HG02610 (cell line): ENCODE measurements at regions not wholly inside any gene's neighbourhood (a gene's known extent, or its start where the extent isn't known, plus 50 kb on each side); places are given as distances from the start of the nearest gene placed in this dataset.

Experiments
- ATAC-seq: cut with Tn5 transposase; IDR thresholded peaks from one replicate; pipeline ENCODE4 v1.9.1; 2021; ENCODE audit warnings: mild to moderate bottlenecking, moderate library complexity; ENCODE audit not compliant: unreplicated experiment

GRCh38 chr5:89260254-89260653 lies 377.3 kb upstream of the MEF2C start:
- no peak for ATAC-seq

GRCh38 chr5:89255845-89256463 lies 373.0 kb upstream of the MEF2C start:
- no peak for ATAC-seq

- ATAC-seq = no peak
These were observed 370.8 kb upstream of the MEF2C start for GRCh38 chr5:89253666-89254352.

- ATAC-seq = no peak
These were observed 363.9 kb upstream of the MEF2C start for GRCh38 chr5:89246864-89247263.

GRCh38 chr5:89246252-89246651 lies 363.3 kb upstream of the MEF2C start:
- ATAC-seq = no peak

- no peak for ATAC-seq
These were observed 360.6 kb upstream of the MEF2C start for GRCh38 chr5:89243611-89244010.

- no peak for ATAC-seq
These were observed 358.2 kb upstream of the MEF2C start for GRCh38 chr5:89241186-89241585.

GRCh38 chr5:89236900-89237299 lies 353.9 kb upstream of the MEF2C start:
- ATAC-seq = no peak

GRCh38 chr5:89233462-89233861 lies 350.5 kb upstream of the MEF2C start:
- no peak for ATAC-seq

- ATAC-seq = peak; percentile 87
These were observed 349.2 kb upstream of the MEF2C start for GRCh38 chr5:89232139-89232603.

GRCh38 chr5:89230178-89230577 lies 347.2 kb upstream of the MEF2C start:
- no peak for ATAC-seq

- ATAC-seq = no peak
These were observed 346.5 kb upstream of the MEF2C start for GRCh38 chr5:89229331-89230070.

- peak; percentile 24 for ATAC-seq
These were observed 345.4 kb upstream of the MEF2C start for GRCh38 chr5:89228355-89228754.

- no peak for ATAC-seq
These were observed 335.4 kb upstream of the MEF2C start for GRCh38 chr5:89218364-89218763.

- no peak for ATAC-seq
These were observed 333.6 kb upstream of the MEF2C start for GRCh38 chr5:89216606-89217005.

- no peak for ATAC-seq
These were observed 330.6 kb upstream of the MEF2C start for GRCh38 chr5:89213573-89213972.

GRCh38 chr5:89211836-89212235 lies 328.9 kb upstream of the MEF2C start:
- no peak for ATAC-seq

GRCh38 chr5:89208811-89209210 lies 325.8 kb upstream of the MEF2C start:
- ATAC-seq = no peak

- no peak for ATAC-seq
These were observed 325.4 kb upstream of the MEF2C start for GRCh38 chr5:89208392-89208791.

- no peak for ATAC-seq
These were observed 321.8 kb upstream of the MEF2C start for GRCh38 chr5:89204756-89205155.

- ATAC-seq = no peak
These were observed 320.6 kb upstream of the MEF2C start for GRCh38 chr5:89203611-89204010.

- no peak for ATAC-seq
These were observed 317.9 kb upstream of the MEF2C start for GRCh38 chr5:89200899-89201298.
